ENCODE measurements at regions not wholly inside any gene's neighbourhood (a gene's known extent, or its start where the extent isn't known, plus 50 kb on each side); places are given as distances from the start of the nearest gene placed in this dataset.

DNA sequence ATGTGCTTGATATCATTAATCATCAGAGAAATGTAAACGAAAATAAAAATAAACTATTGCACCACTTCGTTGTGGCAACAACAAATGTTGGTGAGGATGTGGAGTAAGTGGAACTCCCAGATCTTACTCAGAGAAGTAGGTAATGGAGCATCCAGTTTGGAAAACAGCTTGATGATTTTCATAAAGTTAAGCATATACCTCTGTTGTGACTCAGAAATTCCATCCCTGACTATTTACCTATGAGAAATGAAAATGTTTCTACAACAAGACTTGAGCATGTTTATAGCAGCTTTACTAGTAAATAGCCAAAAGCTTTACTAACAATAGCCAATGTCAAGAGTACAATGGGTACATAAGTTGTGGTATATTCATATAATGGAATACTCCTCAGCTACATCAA lies 214.7 kb upstream of the NMUR2 start:
- TF ChIP-seq EGR1 (IDR thresholded peaks at IDR 0.05) (no peak), RAD21 (IDR thresholded peaks at IDR 0.05; ENCODE audit: low read depth) (no peak), EP300 (IDR thresholded peaks at IDR 0.05; ENCODE audit: borderline replicate concordance) (no peak), YY1 (IDR thresholded peaks at IDR 0.05; ENCODE audit: low read depth) (no peak)

All from Ishikawa (cell line).